ENCODE measurements at regions not wholly inside any gene's neighbourhood (a gene's known extent, or its start where the extent isn't known, plus 50 kb on each side); places are given as distances from the start of the nearest gene placed in this dataset.

DNA sequence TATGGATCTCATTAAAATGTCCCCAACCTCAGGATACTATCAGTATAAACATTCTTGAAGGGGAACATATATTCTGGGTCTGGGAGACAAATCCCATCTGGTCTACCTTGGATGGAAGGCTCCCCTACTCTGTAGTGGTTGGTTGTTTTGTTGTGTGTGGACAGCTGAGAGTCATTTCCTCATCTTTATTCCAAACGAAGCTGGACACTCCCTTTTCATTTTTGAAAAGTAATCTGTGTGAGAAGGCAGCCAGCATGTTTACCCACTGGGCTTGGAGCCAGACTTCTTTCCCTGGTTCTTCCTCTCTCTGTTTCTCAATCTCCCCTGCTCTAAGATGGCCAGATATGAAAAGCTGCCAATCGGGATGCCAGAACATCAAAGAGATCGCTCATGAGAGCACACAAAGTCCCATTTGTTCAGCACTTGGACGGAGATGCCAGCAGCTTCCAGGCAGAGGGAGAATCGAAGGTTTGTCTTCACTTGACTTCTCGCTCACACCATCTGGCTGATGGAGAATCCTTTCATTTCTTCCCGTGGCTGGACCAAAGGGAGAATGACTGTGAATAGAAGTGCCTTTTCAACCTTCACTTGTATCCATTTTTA lies 108.1 kb upstream of the AGR3 start:
- peak overlapping the region; percentile 46 for H3K4me3 ChIP-seq (ENCODE audit: low read depth, low read length)
- DNase-seq (ENCODE audit: low read depth) = peak; percentile 89
- TF ChIP-seq, protein P1, sequence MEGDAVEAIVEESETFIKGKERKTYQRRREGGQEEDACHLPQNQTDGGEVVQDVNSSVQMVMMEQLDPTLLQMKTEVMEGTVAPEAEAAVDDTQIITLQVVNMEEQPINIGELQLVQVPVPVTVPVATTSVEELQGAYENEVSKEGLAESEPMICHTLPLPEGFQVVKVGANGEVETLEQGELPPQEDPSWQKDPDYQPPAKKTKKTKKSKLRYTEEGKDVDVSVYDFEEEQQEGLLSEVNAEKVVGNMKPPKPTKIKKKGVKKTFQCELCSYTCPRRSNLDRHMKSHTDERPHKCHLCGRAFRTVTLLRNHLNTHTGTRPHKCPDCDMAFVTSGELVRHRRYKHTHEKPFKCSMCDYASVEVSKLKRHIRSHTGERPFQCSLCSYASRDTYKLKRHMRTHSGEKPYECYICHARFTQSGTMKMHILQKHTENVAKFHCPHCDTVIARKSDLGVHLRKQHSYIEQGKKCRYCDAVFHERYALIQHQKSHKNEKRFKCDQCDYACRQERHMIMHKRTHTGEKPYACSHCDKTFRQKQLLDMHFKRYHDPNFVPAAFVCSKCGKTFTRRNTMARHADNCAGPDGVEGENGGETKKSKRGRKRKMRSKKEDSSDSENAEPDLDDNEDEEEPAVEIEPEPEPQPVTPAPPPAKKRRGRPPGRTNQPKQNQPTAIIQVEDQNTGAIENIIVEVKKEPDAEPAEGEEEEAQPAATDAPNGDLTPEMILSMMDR (IDR thresholded peaks at IDR 0.05; ENCODE audit: insufficient read depth, low read length) = no peak

DNA sequence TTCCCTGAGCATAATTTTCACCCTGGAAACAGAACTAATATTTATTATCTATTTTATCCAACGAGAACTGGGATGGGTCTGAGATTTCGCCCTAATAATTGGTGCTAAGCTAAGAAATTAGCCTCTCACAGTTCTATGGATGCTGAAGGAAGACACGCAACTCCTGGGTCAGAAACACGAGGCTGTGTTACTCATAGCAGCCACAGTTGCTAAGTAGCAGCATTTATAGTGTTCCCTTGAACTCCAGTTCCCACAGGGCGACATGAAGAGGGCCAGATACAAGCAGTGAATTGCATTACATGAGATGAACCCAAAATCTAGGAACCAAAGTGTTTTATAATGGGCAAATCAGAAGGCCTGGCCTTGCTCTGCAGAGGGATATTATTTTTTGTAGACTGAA lies 109.8 kb upstream of the AGR3 start:
- TF ChIP-seq, protein P1 (IDR thresholded peaks at IDR 0.05; ENCODE audit: insufficient read depth, low read length) = no peak
- H3K4me3 ChIP-seq (ENCODE audit: low read depth, low read length) = no peak overlapping the region
- DNase-seq (ENCODE audit: low read depth) = no peak

DNA sequence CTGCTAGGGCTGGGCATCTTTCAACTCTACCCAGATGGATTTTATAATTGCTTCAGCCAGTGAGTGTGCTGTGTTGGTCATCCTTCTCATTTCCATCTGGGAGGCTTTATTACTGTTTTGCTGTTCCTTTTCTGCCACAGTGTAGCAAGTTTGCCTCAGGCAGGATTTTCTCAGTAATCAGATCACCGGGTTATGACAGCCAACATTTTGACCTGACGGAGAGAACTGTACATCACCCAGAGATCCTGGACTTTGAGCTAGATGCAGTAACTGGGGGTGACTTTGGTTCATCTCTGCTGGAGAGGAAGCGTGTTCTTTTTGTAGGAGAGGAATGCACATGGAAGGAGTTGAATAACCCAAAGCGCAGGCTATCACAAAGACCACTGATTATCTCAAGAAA lies 111.8 kb upstream of the AGR3 start:
- TF ChIP-seq, protein P1 (IDR thresholded peaks at IDR 0.05; ENCODE audit: insufficient read depth, low read length) = no peak
- H3K4me3 ChIP-seq (ENCODE audit: low read depth, low read length) = no peak overlapping the region
- no peak for DNase-seq (ENCODE audit: low read depth)

DNA sequence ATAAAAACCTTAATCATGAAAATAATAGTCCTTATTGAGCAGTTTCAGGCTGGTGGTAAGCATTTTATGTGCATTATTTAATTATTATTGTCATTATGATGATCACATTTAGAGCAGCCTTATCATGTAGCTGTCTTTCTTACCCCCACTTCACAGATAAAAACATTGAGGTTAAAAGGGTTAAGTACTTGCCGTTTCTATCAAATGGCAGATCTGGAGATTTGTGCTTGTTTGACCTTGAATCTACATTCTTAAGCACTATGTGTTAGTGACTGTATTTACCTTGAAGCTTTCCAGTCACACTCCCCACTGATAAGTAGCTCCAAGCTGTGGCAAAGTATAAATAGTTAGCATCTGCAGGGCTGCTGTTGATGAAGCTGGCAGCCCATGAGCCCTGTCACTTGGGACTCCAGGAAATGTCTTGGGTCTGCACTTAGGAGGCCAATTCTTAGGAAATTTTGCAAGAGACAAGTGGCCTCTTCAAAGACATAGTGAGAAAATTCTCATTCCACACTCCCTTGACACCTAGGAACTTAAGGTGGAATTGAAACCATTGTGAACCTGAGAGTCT lies 116.8 kb upstream of the AGR3 start:
- TF ChIP-seq, protein P1 (IDR thresholded peaks at IDR 0.05; ENCODE audit: insufficient read depth, low read length) = no peak
- no peak overlapping the region for H3K4me3 ChIP-seq (ENCODE audit: low read depth, low read length)
- no peak for DNase-seq (ENCODE audit: low read depth)

DNA sequence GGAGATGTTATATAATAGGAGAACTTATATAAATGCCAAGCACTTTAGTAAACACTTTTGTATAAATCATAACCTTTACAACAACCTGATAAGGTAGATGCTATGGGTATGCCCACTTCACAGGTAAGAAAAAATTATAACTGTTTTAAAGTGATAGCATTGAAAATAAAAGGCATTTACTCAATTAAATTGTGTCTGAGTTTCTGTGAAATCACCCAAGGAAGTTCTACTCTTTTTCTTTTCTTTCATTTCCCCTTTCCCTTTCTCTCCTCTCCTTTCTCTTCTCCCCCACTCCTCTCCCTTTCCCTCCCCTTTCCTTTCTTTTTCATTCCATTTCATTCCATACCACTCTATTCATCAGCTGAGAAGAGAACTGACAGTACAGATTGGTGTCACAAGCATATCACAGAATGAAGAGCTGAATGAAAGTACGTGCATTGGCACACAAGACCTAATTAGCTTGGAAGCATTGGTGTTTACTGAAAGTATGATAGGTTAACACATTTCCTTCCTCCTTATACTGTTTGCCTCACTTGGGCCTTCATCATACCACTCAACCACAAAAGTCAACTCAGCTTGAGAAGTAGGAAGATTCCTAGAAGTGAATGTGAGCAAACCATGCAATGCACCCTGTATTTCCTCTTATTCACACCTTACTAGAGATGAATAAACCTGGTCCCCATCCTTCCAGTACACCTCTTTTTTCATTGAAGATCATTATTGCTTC lies 117.9 kb upstream of the AGR3 start:
- no peak overlapping the region for H3K4me3 ChIP-seq (ENCODE audit: low read depth, low read length)
- TF ChIP-seq, protein P1 (IDR thresholded peaks at IDR 0.05; ENCODE audit: insufficient read depth, low read length) = no peak
- DNase-seq (ENCODE audit: low read depth) = no peak

DNA sequence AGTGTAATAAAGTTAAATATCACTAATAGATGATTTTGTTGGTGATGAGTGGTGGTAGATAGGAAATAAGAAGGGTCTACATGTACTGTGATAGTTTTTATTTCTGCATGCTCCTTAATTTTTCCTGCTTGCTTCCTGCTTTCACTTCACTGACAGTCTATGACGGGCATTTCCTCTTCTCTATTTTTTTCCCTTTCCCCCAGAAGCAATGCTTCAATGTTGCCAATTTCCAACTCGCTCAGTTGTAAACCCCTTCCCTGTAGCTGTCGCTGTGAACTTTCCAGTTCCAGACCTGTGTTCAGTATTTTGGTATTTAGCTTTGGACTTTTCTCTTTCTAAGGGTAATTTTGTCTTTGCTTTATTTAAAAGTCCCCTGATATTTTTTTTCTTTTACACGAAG lies 123.5 kb upstream of the AGR3 start:
- TF ChIP-seq, protein P1 (IDR thresholded peaks at IDR 0.05; ENCODE audit: insufficient read depth, low read length) = no peak
- no peak overlapping the region for H3K4me3 ChIP-seq (ENCODE audit: low read depth, low read length)
- no peak for DNase-seq (ENCODE audit: low read depth)
